ENCODE measurements at regions not wholly inside any gene's neighbourhood (a gene's known extent, or its start where the extent isn't known, plus 50 kb on each side); places are given as distances from the start of the nearest gene placed in this dataset.

DNA sequence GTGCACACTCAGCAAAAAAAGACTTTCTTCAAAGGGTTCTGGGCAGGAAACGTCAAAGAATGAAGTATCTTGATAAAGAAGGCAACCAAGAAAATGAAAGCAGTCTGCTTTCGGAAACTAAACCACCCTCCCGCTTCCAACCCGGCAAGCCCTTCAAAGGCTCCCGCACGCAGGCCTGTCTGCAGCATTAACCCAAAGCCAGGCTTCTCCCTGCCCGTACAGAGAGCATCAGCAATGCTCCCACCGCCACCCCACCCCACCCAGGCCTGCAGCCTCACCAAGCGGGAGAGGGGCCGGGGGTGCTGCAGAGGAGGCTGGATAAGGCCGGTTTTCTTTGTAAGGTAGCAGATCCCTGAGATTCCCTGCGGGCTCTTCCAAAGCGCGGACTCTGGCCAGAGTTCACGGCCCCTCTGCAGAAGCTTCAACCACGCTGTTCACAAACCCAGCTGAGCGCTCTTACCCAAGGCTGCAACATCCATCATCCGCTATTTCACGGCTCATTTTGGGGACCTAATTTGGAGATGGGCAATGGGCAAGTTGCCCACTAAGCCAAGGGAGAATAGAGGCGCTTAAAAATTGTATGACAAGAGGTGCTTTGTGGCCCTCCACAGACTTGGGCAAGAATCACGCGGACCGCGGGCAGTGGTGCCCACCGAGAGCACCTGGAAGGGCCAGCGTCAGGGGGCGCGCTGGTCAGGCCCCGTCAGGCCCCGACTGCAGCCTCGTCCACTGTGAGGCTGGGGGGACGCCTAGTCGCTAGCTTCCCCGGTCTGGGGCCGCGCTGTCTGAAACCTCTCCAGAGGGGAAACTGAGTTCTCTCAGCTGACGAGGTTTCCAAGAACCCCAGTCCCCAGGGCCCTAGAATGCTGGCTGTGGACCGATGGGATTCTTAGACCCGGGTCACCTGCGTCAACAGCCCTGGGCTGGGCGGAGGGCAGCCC is 225.4 kb upstream of the ID2 start:
- DNase-seq (ENCODE audit: low read depth, low spot score) (no peak), ATAC-seq (no peak)
- no peaks in the 10 kb centered on the region for H4K20me1 ChIP-seq (ENCODE audit: insufficient read depth)
- POLR2A ChIA-PET: no interaction called here
- no peak overlapping the region for H3K9ac ChIP-seq (ENCODE audit: low read length)
- RAD21 ChIA-PET (ENCODE audit: low non-redundant PET in 1 of 2, low total read pairs in 2 of 2, uncharacterized antibody in 2 of 2, unreplicated experiment in 2 of 2): no interaction called here
- H3K27ac ChIP-seq (ENCODE audit: low read depth, low read length): no peak overlapping the region
- H3K79me2 ChIP-seq (ENCODE audit: insufficient read depth, low read length): no peaks in the 10 kb centered on the region
- no peak overlapping the region for H3K4me3 ChIP-seq (replicated peaks in 1 of 2; ENCODE audit: low read depth in 1 of 2, low read length in 2 of 2)
- H2AFZ ChIP-seq (ENCODE audit: low read depth, low read length, poor library complexity, severe bottlenecking): no peak overlapping the region
- no peaks in the 10 kb centered on the region for H3K36me3 ChIP-seq (ENCODE audit: control insufficient read depth in 1 of 2, insufficient read depth in 2 of 2, low read length in 2 of 2)
- no TSS peak for BruUV-seq (replicated peaks)
- H3K27me3 ChIP-seq (ENCODE audit: insufficient read depth, low read length): no peaks in the 10 kb centered on the region
- CTCF ChIA-PET: no interaction called here
- TF ChIP-seq POLR2A (IDR thresholded peaks at IDR 0.05; ENCODE audit: borderline replicate concordance, extremely low read depth, insufficient read depth, insufficient read length) (no peak), CEBPB (IDR thresholded peaks at IDR 0.05; ENCODE audit: low read depth) (no peak), CBX3 (IDR thresholded peaks at IDR 0.05; ENCODE audit: low read depth) (no peak), FOSL1 (IDR thresholded peaks at IDR 0.05; ENCODE audit: low read depth) (no peak), ELF1 (IDR thresholded peaks at IDR 0.05; ENCODE audit: borderline replicate concordance, low read depth) (no peak), ZNF274 (IDR thresholded peaks at IDR 0.05; ENCODE audit: low read depth, low read length) (no peak), TCF7L2 (IDR thresholded peaks at IDR 0.05; ENCODE audit: borderline replicate concordance, extremely low read depth, insufficient read depth, insufficient read length) (no peak), SP1 (IDR thresholded peaks at IDR 0.05; ENCODE audit: low read depth) (no peak), SIN3A (IDR thresholded peaks at IDR 0.05; ENCODE audit: low read depth) (no peak), EZH2 (IDR thresholded peaks at IDR 0.05) (no peak), YY1 (IDR thresholded peaks at IDR 0.05; ENCODE audit: extremely low read depth, insufficient replicate concordance, low read depth, low read length) (no peak), POLR2AphosphoS5 (IDR thresholded peaks at IDR 0.05; ENCODE audit: low read depth, low read length) (no peak), JUND (IDR thresholded peaks at IDR 0.05) (no peak), ZFX (IDR thresholded peaks at IDR 0.05) (no peak), EZH2phosphoT487 (IDR thresholded peaks at IDR 0.05; ENCODE audit: borderline replicate concordance) (no peak)
- TF ChIP-seq, protein P1, sequence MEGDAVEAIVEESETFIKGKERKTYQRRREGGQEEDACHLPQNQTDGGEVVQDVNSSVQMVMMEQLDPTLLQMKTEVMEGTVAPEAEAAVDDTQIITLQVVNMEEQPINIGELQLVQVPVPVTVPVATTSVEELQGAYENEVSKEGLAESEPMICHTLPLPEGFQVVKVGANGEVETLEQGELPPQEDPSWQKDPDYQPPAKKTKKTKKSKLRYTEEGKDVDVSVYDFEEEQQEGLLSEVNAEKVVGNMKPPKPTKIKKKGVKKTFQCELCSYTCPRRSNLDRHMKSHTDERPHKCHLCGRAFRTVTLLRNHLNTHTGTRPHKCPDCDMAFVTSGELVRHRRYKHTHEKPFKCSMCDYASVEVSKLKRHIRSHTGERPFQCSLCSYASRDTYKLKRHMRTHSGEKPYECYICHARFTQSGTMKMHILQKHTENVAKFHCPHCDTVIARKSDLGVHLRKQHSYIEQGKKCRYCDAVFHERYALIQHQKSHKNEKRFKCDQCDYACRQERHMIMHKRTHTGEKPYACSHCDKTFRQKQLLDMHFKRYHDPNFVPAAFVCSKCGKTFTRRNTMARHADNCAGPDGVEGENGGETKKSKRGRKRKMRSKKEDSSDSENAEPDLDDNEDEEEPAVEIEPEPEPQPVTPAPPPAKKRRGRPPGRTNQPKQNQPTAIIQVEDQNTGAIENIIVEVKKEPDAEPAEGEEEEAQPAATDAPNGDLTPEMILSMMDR (IDR thresholded peaks at IDR 0.05 in 2 of 3, conservative IDR thresholded peaks at IDR 0.05 in 1 of 3; ENCODE audit: borderline replicate concordance in 1 of 3, insufficient read depth in 1 of 3, low read depth in 2 of 3, low read length in 2 of 3): no peak
- TF ChIP-seq, protein P2, sequence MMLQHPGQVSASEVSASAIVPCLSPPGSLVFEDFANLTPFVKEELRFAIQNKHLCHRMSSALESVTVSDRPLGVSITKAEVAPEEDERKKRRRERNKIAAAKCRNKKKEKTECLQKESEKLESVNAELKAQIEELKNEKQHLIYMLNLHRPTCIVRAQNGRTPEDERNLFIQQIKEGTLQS (IDR thresholded peaks at IDR 0.05): no peak
- TF ChIP-seq, protein P3, sequence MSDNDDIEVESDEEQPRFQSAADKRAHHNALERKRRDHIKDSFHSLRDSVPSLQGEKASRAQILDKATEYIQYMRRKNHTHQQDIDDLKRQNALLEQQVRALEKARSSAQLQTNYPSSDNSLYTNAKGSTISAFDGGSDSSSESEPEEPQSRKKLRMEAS (IDR thresholded peaks at IDR 0.05): no peak
- TF ChIP-seq, protein P4, sequence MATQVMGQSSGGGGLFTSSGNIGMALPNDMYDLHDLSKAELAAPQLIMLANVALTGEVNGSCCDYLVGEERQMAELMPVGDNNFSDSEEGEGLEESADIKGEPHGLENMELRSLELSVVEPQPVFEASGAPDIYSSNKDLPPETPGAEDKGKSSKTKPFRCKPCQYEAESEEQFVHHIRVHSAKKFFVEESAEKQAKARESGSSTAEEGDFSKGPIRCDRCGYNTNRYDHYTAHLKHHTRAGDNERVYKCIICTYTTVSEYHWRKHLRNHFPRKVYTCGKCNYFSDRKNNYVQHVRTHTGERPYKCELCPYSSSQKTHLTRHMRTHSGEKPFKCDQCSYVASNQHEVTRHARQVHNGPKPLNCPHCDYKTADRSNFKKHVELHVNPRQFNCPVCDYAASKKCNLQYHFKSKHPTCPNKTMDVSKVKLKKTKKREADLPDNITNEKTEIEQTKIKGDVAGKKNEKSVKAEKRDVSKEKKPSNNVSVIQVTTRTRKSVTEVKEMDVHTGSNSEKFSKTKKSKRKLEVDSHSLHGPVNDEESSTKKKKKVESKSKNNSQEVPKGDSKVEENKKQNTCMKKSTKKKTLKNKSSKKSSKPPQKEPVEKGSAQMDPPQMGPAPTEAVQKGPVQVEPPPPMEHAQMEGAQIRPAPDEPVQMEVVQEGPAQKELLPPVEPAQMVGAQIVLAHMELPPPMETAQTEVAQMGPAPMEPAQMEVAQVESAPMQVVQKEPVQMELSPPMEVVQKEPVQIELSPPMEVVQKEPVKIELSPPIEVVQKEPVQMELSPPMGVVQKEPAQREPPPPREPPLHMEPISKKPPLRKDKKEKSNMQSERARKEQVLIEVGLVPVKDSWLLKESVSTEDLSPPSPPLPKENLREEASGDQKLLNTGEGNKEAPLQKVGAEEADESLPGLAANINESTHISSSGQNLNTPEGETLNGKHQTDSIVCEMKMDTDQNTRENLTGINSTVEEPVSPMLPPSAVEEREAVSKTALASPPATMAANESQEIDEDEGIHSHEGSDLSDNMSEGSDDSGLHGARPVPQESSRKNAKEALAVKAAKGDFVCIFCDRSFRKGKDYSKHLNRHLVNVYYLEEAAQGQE (IDR thresholded peaks at IDR 0.05; ENCODE audit: low read depth): no peak
- no peaks in the 10 kb centered on the region for H3K9me3 ChIP-seq (ENCODE audit: control insufficient read depth in 1 of 2, insufficient read depth in 1 of 2, low read depth in 1 of 2, low read length in 2 of 2)
- intact Hi-C loops (cut with micrococcal nuclease): no loop called here
- peaks cover 0 to 21% of the 10 kb centered on the region in 2 experiments; a peak in 2 of 4 replicates for H3K4me1 ChIP-seq (ENCODE audit: control insufficient read depth in 1 of 2, insufficient read depth in 2 of 2, low read length in 2 of 2)
- H3K9me2 ChIP-seq (ENCODE audit: insufficient read depth): no peaks in the 10 kb centered on the region
- no peak overlapping the region for H3K4me2 ChIP-seq (ENCODE audit: low read length)
